Esophagus muscularis mucosa (tissue), 4 donors: ENCODE measurements at regions not wholly inside any gene's neighbourhood (a gene's known extent, or its start where the extent isn't known, plus 50 kb on each side); places are given as distances from the start of the nearest gene placed in this dataset.

Source experiments
- EP300 ChIP-seq: sonication (generic); formaldehyde crosslinking; IDR thresholded peaks from one replicate; pipeline ENCODE4 v1.6.1; 2017; ENCODE audit warnings: antibody characterized with exemption
- POLR2AphosphoS5 ChIP-seq, 2 donors: sonication (generic); formaldehyde crosslinking; IDR thresholded peaks; one replicate each; pipeline ENCODE4 v1.6.1; 2017; ENCODE audit warnings: antibody characterized with exemption in 2 of 2
- TF ChIP-seq, protein P1 (sequence below), 3 experiments: fragments of 200-600 bp in 2 of 3; fragments of 450-650 bp in 1 of 3; sonication (generic) in 2 of 3; IDR thresholded peaks; one replicate each; pipeline ENCODE4 v1.5.1; 2017 to 2019; ENCODE audit warnings: antibody characterized with exemption in 3 of 3, mild to moderate bottlenecking in 2 of 3, moderate library complexity in 1 of 3

DNA sequence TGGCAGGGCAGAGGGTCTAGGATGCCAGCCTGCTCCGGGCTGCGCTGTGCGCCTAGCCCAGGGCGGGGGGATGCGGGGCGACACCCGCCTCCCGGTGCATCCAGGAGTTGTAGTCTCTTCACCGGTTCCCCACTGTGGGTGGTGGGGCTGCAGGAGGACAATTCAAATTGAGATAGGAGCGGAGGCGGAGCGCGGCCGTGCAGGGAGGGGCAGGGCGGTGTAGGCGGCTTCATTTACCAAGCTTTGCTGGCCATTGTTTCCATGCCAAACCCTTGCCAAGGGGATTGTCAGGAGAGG lies 2047.4 kb downstream of the TP53TG3F start:
- TF ChIP-seq, protein P1, sequence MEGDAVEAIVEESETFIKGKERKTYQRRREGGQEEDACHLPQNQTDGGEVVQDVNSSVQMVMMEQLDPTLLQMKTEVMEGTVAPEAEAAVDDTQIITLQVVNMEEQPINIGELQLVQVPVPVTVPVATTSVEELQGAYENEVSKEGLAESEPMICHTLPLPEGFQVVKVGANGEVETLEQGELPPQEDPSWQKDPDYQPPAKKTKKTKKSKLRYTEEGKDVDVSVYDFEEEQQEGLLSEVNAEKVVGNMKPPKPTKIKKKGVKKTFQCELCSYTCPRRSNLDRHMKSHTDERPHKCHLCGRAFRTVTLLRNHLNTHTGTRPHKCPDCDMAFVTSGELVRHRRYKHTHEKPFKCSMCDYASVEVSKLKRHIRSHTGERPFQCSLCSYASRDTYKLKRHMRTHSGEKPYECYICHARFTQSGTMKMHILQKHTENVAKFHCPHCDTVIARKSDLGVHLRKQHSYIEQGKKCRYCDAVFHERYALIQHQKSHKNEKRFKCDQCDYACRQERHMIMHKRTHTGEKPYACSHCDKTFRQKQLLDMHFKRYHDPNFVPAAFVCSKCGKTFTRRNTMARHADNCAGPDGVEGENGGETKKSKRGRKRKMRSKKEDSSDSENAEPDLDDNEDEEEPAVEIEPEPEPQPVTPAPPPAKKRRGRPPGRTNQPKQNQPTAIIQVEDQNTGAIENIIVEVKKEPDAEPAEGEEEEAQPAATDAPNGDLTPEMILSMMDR (IDR thresholded peaks at IDR 0.05) = no peak
- TF ChIP-seq EP300 (no peak), POLR2AphosphoS5 (IDR thresholded peaks at IDR 0.05) (no peak)
